H1 (cell line): ENCODE measurements at regions not wholly inside any gene's neighbourhood (a gene's known extent, or its start where the extent isn't known, plus 50 kb on each side); places are given as distances from the start of the nearest gene placed in this dataset.

Experiments used
- CTCF ChIA-PET: fragments of 300-600 bp; sonication (Branson Sonifier 250); formaldehyde crosslinking; loops from one replicate; lab custom pipeline; 2021; ENCODE audit not compliant: partially characterized antibody; lab: Charles Lee
- POLR2A ChIA-PET: fragments of 300-600 bp; sonication (Branson Sonifier 250); formaldehyde crosslinking; loops from one replicate; lab custom pipeline; 2021; ENCODE audit warnings: inconsistent platforms; ENCODE audit not compliant: partially characterized antibody; lab: Charles Lee
- DNase-seq, 2 experiments: peaks; one replicate each; pipeline versions ENCODE4 v3.0.0 to v3.0.0-alpha.2; 2010 to 2022; ENCODE audit warnings: low spot score in 2 of 2, low read depth in 1 of 2, mixed read lengths in 1 of 2
- FAIRE-seq: peaks from 2 replicates; lab custom pipeline; 2011; peaks lifted over from hg19 to GRCh38; lab: Jason Lieb, UNC
- H2AFZ ChIP-seq: 2 replicates; pipeline ENCODE4 v1.8.1; 2012; ENCODE audit warnings: low read length, inconsistent platforms
- H2AK5ac ChIP-seq: 2 replicates; pipeline ENCODE4 v1.6.1; 2013; ENCODE audit warnings: low read depth, low read length
- H2BK120ac ChIP-seq: replicated peaks from 2 replicates; pipeline ENCODE3; 2013; ENCODE audit warnings: low read depth, low read length, inconsistent platforms
- H2BK12ac ChIP-seq: 2 replicates; pipeline ENCODE4 v1.6.1; 2013; ENCODE audit warnings: low read depth, low read length
- H2BK15ac ChIP-seq: 2 replicates; pipeline ENCODE4 v1.6.1; 2013; ENCODE audit warnings: low read length
- H2BK20ac ChIP-seq: 2 replicates; pipeline ENCODE4 v1.6.1; 2013; ENCODE audit warnings: low read length
- H2BK5ac ChIP-seq: 2 replicates; pipeline ENCODE4 v1.6.1; 2013; ENCODE audit warnings: low read depth, low read length
- H3K14ac ChIP-seq: 2 replicates; pipeline ENCODE4 v1.6.1; 2013; ENCODE audit warnings: inconsistent platforms; ENCODE audit not compliant: insufficient read length
- H3K18ac ChIP-seq: 2 replicates; pipeline ENCODE4 v1.6.1; 2013; ENCODE audit warnings: low read length; ENCODE audit errors: extremely low read depth
- H3K23ac ChIP-seq: 2 replicates; pipeline ENCODE4 v1.6.1; 2013; ENCODE audit warnings: inconsistent platforms; ENCODE audit not compliant: insufficient read length
- H3K23me2 ChIP-seq: 2 replicates; pipeline ENCODE4 v1.6.1; 2013; ENCODE audit warnings: low read depth, low read length
- H3K27ac ChIP-seq: 2 replicates; pipeline ENCODE4 v1.6.1; 2011; ENCODE audit warnings: low read depth, low read length, inconsistent platforms
- H3K27me3 ChIP-seq, 4 experiments: replicated peaks in 1 of 4; 1 replicate in 1 of 4; 2 replicates in 3 of 4; pipeline versions ENCODE4 v1.6.1 to v1.8.1; 2011 to 2013; ENCODE audit warnings: low read length in 3 of 4, mild to moderate bottlenecking in 3 of 4, inconsistent platforms in 2 of 4, mixed read lengths in 2 of 4, moderate library complexity in 1 of 4; ENCODE audit not compliant: control insufficient read depth in 3 of 4, insufficient read depth in 3 of 4; ENCODE audit errors: extremely low read depth in 1 of 4
- H3K36me3 ChIP-seq, 4 experiments: 2 replicates each; pipeline versions ENCODE4 v1.6.1 to v1.8.1; 2011 to 2013; ENCODE audit warnings: mild to moderate bottlenecking in 4 of 4, low read length in 3 of 4, moderate library complexity in 2 of 4, control low read depth in 1 of 4, inconsistent platforms in 1 of 4; ENCODE audit not compliant: insufficient read depth in 4 of 4, control insufficient read depth in 2 of 4
- H3K4ac ChIP-seq: replicated peaks from 2 replicates; pipeline ENCODE3; 2013; ENCODE audit warnings: low read length, low read depth, mixed read lengths, inconsistent platforms; ENCODE audit not compliant: insufficient read length
- H3K4me1 ChIP-seq, 4 experiments: replicated peaks in 1 of 4; 1 replicate in 1 of 4; 2 replicates in 3 of 4; pipeline versions ENCODE4 v1.6.1 to v1.8.1; 2011 to 2013; ENCODE audit warnings: low read length in 3 of 4, inconsistent platforms in 2 of 4, mixed read lengths in 1 of 4; ENCODE audit not compliant: insufficient read depth in 4 of 4, control insufficient read depth in 3 of 4
- H3K4me2 ChIP-seq, 2 experiments: 2 replicates each; pipeline versions ENCODE4 v1.6.1 to v1.8.1; 2011 to 2013; ENCODE audit warnings: low read depth in 2 of 2, low read length in 2 of 2, control low read depth in 1 of 2, inconsistent platforms in 1 of 2, mild to moderate bottlenecking in 1 of 2; ENCODE audit not compliant: insufficient read depth in 1 of 2
- H3K4me3 ChIP-seq, 4 experiments: fragments of 200-600, 300-600 bp in 1 of 4; sonication (generic), shearing (Covaris generic), sonication (Bioruptor Twin) in 1 of 4; 2 replicates each; pipeline versions ENCODE4 v1.5.1 to v1.8.1; 2011 to 2016; ENCODE audit warnings: low read length in 4 of 4, low read depth in 3 of 4, control low read depth in 2 of 4, inconsistent platforms in 2 of 4, mild to moderate bottlenecking in 2 of 4, mixed read lengths in 1 of 4, moderate library complexity in 1 of 4; ENCODE audit not compliant: insufficient read depth in 2 of 4; ENCODE audit errors: extremely low read depth in 1 of 4
- H3K56ac ChIP-seq: replicated peaks from 2 replicates; pipeline ENCODE3; 2013; ENCODE audit warnings: low read depth, mild to moderate bottlenecking, mixed read lengths, low read length, inconsistent platforms; ENCODE audit not compliant: insufficient read length
- H3K79me1 ChIP-seq: 2 replicates; pipeline ENCODE4 v1.6.1; 2013; ENCODE audit warnings: low read depth, low read length, control low read depth
- H3K79me2 ChIP-seq, 2 experiments: 2 replicates each; pipeline versions ENCODE4 v1.6.1 to v1.8.1; 2012 to 2013; ENCODE audit warnings: low read length in 2 of 2, mild to moderate bottlenecking in 2 of 2, inconsistent platforms in 1 of 2; ENCODE audit not compliant: insufficient read depth in 2 of 2, control insufficient read depth in 1 of 2
- H3K9ac ChIP-seq, 4 experiments: replicated peaks in 1 of 4; 1 replicate in 1 of 4; 2 replicates in 3 of 4; pipeline versions ENCODE4 v1.6.1 to v1.8.1; 2011 to 2013; ENCODE audit warnings: low read depth in 3 of 4, low read length in 3 of 4, control low read depth in 2 of 4, mild to moderate bottlenecking in 2 of 4, moderate library complexity in 2 of 4, inconsistent platforms in 1 of 4; ENCODE audit errors: extremely low read depth in 1 of 4
- H3K9me3 ChIP-seq, 2 experiments: 2 replicates each; pipeline versions ENCODE4 v1.6.1 to v1.8.1; 2012 to 2013; ENCODE audit warnings: mild to moderate bottlenecking in 2 of 2, moderate library complexity in 2 of 2, control low read depth in 1 of 2, inconsistent platforms in 1 of 2, low read depth in 1 of 2, low read length in 1 of 2, mixed read lengths in 1 of 2; ENCODE audit not compliant: insufficient read depth in 2 of 2
- H4K20me1 ChIP-seq, 2 experiments: replicated peaks in 1 of 2; 2 replicates each; pipeline versions ENCODE3 to v1.8.1; 2011 to 2013; ENCODE audit warnings: inconsistent platforms in 2 of 2, low read length in 2 of 2, mild to moderate bottlenecking in 1 of 2; ENCODE audit not compliant: insufficient read depth in 2 of 2, control insufficient read depth in 1 of 2
- H4K5ac ChIP-seq: 2 replicates; pipeline ENCODE4 v1.6.1; 2013; ENCODE audit warnings: low read length, low read depth, mixed read lengths, inconsistent platforms; ENCODE audit not compliant: insufficient read length
- H4K8ac ChIP-seq: 2 replicates; pipeline ENCODE4 v1.8.0; 2013; ENCODE audit warnings: mild to moderate bottlenecking, moderate library complexity, low read length, inconsistent platforms; ENCODE audit not compliant: insufficient read depth; ENCODE audit errors: extremely low read depth
- H4K91ac ChIP-seq: replicated peaks from 2 replicates; pipeline ENCODE3; 2013; ENCODE audit warnings: low read length, mixed read lengths, inconsistent platforms; ENCODE audit not compliant: insufficient read length
- BACH1 ChIP-seq: IDR thresholded peaks from 2 replicates; pipeline ENCODE4 v1.6.1; 2012; ENCODE audit warnings: low read length, improper control_type of control experiment
- FOSL1 ChIP-seq: IDR thresholded peaks from 2 replicates; pipeline ENCODE4 v1.6.1; 2011; ENCODE audit warnings: mild to moderate bottlenecking, low read depth, low read length, moderate library complexity; ENCODE audit not compliant: insufficient read depth
- GABPA ChIP-seq: IDR thresholded peaks from 2 replicates; pipeline ENCODE4 v1.6.1; 2011; ENCODE audit warnings: mild to moderate bottlenecking, low read length, moderate library complexity, borderline replicate concordance; ENCODE audit not compliant: insufficient read depth
- MAFK ChIP-seq: IDR thresholded peaks from 2 replicates; pipeline ENCODE4 v1.6.1; 2012; ENCODE audit warnings: low read depth, mild to moderate bottlenecking, improper control_type of control experiment, low read length
- POU5F1 ChIP-seq: IDR thresholded peaks from 2 replicates; pipeline ENCODE4 v1.6.1; 2011; ENCODE audit warnings: low read depth, mild to moderate bottlenecking, low read length, moderate library complexity
- SIX5 ChIP-seq: IDR thresholded peaks from 2 replicates; pipeline ENCODE4 v1.6.1; 2011; ENCODE audit warnings: mild to moderate bottlenecking, low read depth, low read length
- ZNF274 ChIP-seq: IDR thresholded peaks from 2 replicates; pipeline ENCODE4 v1.7.0; 2012; ENCODE audit warnings: low read length, borderline replicate concordance; ENCODE audit errors: extremely low read depth
- WGBS, 2 experiments: shearing (Covaris generic) in 1 of 2; methylation state at CpG; one replicate each; pipeline versions ENCODE4 v1.1.6 to v1.1.7; 2013 to 2015; ENCODE audit warnings: low lambda C conversion rate in 2 of 2, mixed read lengths in 2 of 2, inconsistent platforms in 1 of 2, low coverage in 1 of 2, missing lambda C conversion rate in 1 of 2; ENCODE audit not compliant: insufficient replicate concordance in 2 of 2, insufficient coverage in 1 of 2, insufficient read length in 1 of 2; ENCODE audit errors: extremely low coverage in 1 of 2, missing lambda C conversion rate in 1 of 2; 5-methylcytosine and 5-hydroxymethylcytosine counted together
- TF ChIP-seq, protein P1 (sequence below): IDR thresholded peaks from 2 replicates; pipeline ENCODE4 v1.6.1; 2011; ENCODE audit warnings: low read depth, mild to moderate bottlenecking, low read length; ENCODE audit not compliant: insufficient read depth
- TF ChIP-seq, protein P2 (sequence below): IDR thresholded peaks from 2 replicates; pipeline ENCODE4 v1.6.1; 2011; ENCODE audit warnings: low read length, improper control_type of control experiment

DNA sequence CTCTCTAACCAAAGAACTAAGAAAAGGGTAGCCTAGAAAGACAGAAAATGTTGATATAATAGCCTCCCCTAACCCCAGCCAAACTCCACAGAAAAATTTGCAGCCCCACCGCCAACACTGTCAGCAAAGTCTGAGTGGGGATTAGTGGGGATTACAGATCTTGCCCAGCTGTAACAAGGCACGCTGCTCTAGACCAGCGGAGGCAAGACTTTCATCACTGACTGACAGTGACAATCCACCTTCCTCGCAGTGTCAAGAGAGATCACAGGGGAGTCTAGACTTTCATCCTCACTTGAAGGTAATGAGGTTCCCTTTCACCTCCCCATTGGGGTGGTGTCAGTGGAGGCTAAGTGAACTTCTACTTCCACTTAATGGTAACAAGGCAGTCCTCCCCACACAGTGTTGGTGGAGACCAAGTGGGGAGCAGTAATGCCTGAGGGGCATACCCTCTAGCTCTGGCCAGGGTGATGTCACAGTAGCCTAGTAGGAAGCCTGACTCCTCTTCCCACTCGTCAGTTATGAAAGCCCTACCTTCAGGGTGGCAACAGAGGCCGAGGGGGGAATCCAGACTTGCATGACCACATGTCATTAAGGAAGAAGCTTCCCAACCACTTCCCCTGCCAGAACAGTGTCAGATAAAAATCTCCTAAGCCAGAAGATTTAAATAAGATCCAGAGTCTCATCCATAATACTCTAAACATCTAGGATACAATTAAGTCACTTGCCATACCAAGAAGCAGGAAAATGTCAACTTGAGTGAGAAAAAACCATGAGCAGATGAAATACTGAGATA lies 91.7 kb upstream of the RASSF8 start:
- Histone ChIP-seq H2BK12ac (no peak overlapping the region), H3K4me3 (no peak overlapping the region), H3K23ac (no peak overlapping the region), H2AK5ac (no peak overlapping the region), H3K4me2 (no peak overlapping the region), H3K36me3 (no peaks in the 10 kb centered on the region), H3K9me3 (no peaks in the 10 kb centered on the region), H3K9ac (no peak overlapping the region), H3K27me3 (no peaks in the 10 kb centered on the region), H3K79me1 (no peaks in the 10 kb centered on the region), H3K18ac (no peak overlapping the region), H3K27ac (no peak overlapping the region), H2BK15ac (no peak overlapping the region; the same call in 1 of the 2 replicates), H3K79me2 (no peaks in the 10 kb centered on the region), H2BK5ac (no peak overlapping the region), H3K56ac (no peak overlapping the region), H2BK20ac (no peak overlapping the region), H3K23me2 (no peaks in the 10 kb centered on the region), H3K4me1 (no peaks in the 10 kb centered on the region), H2BK120ac (no peak overlapping the region), H2AFZ (peak overlapping the region; percentile 70; the same call in 1 of the 2 replicates), H4K91ac (no peak overlapping the region), H4K8ac (no peak overlapping the region), H4K5ac (no peak overlapping the region), H4K20me1 (no peaks in the 10 kb centered on the region)
- WGBS, 2 experiments = 95% methylated on average over 6 of the region's 6 CpGs; no CpG with 5 or more reads in 1 of the 2 experiments
- DNase-seq (no peak), FAIRE-seq (no peak)
- ChIA-PET POLR2A (no interaction called here), CTCF (interaction anchor here (0.6 to 0.7 kb wide), 2 partner anchors 331 to 478 kb away, joined by 3 read pairs; no protein-coding TSS in a partner anchor)
- no peak for TF ChIP-seq MAFK
- TF ChIP-seq POU5F1 = no peak
- no peak for TF ChIP-seq FOSL1
- TF ChIP-seq, protein P1, sequence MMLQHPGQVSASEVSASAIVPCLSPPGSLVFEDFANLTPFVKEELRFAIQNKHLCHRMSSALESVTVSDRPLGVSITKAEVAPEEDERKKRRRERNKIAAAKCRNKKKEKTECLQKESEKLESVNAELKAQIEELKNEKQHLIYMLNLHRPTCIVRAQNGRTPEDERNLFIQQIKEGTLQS = no peak
- TF ChIP-seq BACH1 = no peak
- TF ChIP-seq GABPA = no peak
- TF ChIP-seq ZNF274 = no peak
- no peak for TF ChIP-seq SIX5
- TF ChIP-seq, protein P2, sequence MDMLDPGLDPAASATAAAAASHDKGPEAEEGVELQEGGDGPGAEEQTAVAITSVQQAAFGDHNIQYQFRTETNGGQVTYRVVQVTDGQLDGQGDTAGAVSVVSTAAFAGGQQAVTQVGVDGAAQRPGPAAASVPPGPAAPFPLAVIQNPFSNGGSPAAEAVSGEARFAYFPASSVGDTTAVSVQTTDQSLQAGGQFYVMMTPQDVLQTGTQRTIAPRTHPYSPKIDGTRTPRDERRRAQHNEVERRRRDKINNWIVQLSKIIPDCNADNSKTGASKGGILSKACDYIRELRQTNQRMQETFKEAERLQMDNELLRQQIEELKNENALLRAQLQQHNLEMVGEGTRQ = no peak
- TF ChIP-seq, all 59 proteins: peak for 0
- no peak overlapping the region for H3K4ac ChIP-seq
- H3K14ac ChIP-seq = no peak overlapping the region
